ENCODE measurements at regions not wholly inside any gene's neighbourhood (a gene's known extent, or its start where the extent isn't known, plus 50 kb on each side); places are given as distances from the start of the nearest gene placed in this dataset.
A peak's percentile ranks its signal among the peaks of the same experiment; 100 is the strongest.
"Not testable (repeated sequence)": the region's sequence is repeated elsewhere in the genome, so short reads cannot be mapped to it uniquely, and the experiment has no call there.

DNA sequence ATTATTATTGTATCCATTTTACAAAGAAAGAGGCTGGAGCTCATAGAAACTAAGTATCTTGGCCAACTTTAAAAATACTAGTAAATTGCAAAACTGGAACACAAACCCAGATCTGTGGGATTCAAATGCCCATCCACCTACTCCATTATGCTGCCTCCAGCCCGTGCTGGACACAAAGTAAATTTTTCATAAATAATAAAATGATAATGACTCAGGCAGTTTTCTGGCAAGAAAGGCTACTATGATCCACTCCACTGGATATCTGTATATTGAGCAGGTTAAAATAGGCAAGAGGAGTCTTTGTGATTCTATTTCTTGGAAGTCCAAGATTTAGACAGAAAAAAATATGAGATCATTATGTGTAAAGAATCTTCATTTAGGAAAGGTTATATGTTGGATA is 138.3 kb upstream of the DUSP10 start:
- peak; percentile 27 for DNase-seq (ENCODE audit: low read depth)

GRCh38 chr1:221878134-221878533 is 136.2 kb upstream of the DUSP10 start:
- peak; percentile 68 for DNase-seq (ENCODE audit: low read depth)

GRCh38 chr1:221877311-221877710 is 135.4 kb upstream of the DUSP10 start:
- DNase-seq (ENCODE audit: low read depth): no peak

DNA sequence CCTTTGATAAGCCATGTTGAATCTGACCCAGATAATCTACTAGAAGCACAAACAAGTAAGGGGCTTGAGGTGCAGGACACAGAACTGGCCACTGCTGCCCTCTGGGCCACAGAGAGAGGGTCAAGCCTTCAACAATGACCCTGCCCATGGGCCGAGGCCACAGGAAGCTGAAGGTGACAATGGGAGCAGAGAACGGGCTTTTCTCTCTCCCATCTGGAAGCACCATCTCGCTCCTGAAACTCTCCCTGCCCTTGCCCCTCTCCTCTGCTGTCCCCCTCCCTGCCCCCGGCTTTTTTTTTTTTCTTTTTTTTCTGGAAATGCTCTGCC is 133.1 kb upstream of the DUSP10 start:
- no peak for DNase-seq (ENCODE audit: low read depth)

GRCh38 chr1:221874285-221875003 is 132.6 kb upstream of the DUSP10 start:
- peak; percentile 70 for DNase-seq (ENCODE audit: low read depth)

- no peak for DNase-seq (ENCODE audit: low read depth)
These were observed 131.8 kb upstream of the DUSP10 start for GRCh38 chr1:221873673-221874072.

DNA sequence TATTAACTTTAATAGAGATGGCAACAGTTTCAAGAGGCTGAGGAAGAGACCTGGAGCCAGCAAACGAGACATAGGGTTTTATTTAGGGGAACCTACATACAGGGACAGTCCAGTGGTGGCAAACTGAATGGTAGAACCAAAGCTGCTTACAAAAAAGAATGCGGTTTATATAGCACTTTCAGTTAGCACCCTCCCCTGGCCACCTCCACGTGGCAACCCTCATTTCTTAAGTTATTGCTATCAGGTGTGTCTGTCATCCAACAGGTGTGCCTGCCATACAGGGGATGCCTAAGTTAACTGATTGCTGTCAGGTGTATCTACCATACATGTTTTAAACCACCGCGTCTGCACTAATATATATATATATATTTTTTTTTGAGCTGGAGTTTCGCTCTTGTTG is 129.2 kb upstream of the DUSP10 start:
- DNase-seq (ENCODE audit: low read depth): no peak

GRCh38 chr1:221869779-221870178 is 127.9 kb upstream of the DUSP10 start:
- peak; percentile 83 for DNase-seq (ENCODE audit: low read depth)

- DNase-seq (ENCODE audit: low read depth): peak; percentile 93
These were observed 126.9 kb upstream of the DUSP10 start for GRCh38 chr1:221868593-221869303.

- DNase-seq (ENCODE audit: low read depth): no peak
These were observed 125.1 kb upstream of the DUSP10 start for GRCh38 chr1:221867003-221867402.

GRCh38 chr1:221865808-221866207 is 123.9 kb upstream of the DUSP10 start:
- DNase-seq (ENCODE audit: low read depth): peak; percentile 59

DNA sequence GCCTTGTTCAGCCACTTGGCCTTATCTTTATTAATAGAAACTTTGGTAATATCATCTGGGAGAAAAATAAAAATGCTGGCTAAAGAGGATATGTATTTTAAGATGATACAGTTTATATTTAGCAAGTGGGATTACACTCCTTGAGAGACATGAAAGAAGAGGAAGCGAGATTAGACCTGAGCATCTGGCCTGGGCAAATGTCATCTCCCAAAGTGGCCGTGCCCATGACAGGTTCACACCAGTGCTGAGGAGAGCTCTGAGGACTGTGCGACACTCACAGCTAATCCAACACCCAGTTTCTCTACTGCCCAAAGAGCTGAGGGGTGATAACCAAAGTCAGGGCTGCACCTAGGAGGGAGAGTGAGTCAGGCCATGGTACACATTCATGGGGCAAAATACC is 121.7 kb upstream of the DUSP10 start:
- DNase-seq (ENCODE audit: low read depth): no peak

DNA sequence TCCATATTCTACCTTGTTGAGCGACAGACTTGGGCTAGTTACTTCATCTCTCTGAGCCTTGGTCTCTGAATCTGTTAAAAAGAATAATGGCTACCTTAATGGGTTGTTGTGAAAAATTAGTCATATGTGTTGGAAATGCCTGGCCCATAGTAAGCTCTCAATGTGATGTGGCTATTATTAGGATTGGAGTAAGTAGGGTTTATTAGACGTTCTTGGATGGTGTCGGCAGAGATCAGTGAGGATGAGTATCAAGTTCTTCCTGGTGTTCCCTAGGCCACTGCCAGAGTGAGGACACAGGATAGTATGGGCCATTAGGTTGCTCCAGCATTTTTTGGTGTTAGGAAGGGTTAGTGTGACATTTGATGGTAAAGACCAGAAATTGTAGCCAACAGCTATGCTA is 121.1 kb upstream of the DUSP10 start:
- DNase-seq (ENCODE audit: low read depth): no peak

GRCh38 chr1:221858818-221859611 is 117.1 kb upstream of the DUSP10 start:
- peak; percentile 95 for DNase-seq (ENCODE audit: low read depth)

DNA sequence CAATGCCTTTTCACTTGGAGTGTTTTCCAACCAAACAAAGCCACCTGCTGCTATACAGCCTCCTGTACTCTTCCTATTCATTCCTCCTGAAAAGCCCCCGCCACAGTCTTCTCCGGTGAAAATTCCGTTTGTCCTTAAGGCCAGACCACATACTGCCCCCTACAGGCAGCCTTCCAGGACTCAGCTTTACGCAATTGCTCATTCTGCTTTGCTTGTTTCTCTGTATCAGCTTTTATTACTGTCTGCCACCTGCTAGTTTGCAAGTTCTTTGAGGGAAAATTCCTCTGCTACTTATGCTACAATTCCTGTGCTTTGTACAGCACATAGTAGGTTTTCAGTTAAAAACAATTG is 115.2 kb upstream of the DUSP10 start:
- not testable (repeated sequence) for DNase-seq (ENCODE audit: low read depth)

DNA sequence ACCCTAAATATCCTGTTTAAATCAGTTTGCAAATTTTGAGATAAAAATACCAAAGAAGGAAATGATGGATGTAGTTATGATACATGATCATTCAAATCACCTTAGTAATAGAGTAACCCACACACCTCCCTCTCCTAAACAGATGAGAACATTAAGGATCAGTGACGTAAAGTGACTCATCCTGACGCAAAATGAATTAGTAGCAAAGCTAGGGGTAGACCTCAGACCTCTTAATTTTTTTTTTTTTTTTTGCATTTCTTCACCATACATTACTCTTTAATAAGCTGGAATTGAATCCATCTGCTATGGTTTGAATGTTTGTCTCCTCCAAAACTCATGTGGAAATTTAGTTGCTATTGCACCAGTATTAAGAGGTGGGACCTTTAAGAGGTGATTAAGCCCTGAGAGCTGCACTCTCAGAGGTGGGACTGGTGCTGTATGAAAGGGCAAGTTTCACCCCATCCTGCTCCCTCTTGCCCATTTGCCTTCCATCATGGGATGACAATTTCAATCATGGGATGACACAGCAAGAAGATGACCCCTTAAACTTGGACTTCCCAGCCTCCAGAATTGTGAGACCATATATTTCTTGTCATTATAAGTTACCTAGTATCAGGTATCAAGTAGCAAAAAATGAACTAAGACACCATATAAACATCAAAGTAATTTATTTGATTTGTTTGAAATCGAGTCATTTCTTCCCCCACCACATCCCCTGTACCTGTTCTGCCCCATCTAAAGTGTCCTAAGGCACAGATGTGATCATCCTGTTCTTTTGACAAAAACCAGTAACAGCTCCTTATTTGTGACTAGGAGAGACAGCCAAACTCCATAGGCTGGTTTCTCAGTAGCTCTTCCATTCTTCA is 114.6 kb upstream of the DUSP10 start:
- peak; percentile 92 for DNase-seq (ENCODE audit: low read depth)

DNA sequence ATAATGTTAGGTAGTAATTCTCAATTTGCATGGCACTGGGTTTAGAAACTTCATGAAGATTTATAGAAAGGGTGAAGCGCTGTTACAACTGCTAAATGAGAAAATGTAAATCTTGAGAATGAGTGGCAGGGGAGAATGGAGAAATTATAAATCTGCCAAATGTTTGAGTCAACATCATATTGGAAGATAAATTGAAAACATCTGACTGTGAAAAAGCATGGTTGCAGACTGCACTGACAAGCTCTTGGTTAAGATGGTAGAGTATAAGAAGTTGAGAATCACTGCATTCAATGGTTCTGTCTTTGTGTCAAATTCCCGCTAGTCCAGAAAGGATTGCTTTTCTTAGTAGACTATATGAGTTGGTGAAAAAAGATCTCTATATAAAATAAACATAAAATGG is 113.3 kb upstream of the DUSP10 start:
- DNase-seq (ENCODE audit: low read depth): no peak

DNA sequence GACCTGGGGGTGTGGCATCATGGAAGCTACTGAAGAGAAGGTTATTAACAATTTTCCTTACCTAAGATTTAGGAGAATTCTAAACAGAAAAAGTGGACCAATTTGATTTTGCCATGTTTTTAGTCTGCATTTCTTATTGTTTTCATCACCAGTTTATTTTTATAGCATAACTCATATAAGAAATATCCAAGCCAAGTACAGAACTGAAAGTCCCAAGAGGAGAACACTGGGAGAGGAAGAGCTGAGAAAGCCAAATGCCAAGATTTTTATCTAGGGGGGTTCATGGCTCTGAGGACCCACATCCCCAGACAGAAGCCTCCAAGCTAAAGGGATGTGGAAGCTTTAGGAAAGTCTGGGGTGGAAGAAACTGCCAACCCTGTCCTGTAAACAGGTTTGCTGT is 109.4 kb upstream of the DUSP10 start:
- DNase-seq (ENCODE audit: low read depth): no peak

DNA sequence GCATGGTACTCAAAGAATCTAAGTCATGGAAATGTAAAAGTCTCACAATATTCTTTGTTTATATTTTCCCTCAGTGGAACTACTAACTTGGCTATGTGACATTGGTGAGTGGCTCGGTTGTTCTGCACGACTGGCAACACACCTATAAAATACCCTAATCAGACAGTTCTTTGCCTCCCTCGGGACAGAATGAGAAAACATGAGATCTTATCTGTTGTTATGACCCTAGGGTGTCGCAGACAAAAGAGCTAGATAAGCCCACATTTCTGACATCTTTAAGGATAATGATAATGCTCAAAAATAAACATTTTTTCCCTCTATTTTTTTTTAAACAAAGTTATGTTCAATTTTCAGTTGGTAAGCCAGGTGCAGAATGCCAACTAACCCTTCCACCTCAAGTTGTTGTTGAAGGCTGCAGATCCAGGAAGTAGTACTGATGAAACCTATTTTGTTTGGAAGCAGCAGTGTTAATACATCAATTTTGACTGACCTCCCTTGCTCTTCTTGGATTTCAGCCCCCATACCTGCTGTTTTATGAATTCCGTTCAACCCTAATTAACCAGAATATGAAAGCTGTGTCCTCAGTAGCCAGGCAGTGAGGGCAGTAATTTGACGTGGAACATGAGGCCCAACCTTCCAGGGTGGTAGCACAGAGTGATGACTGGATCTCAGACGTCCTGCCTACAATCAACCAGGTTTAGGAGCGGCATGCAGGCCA is 108.7 kb upstream of the DUSP10 start:
- DNase-seq (ENCODE audit: low read depth): no peak

DNA sequence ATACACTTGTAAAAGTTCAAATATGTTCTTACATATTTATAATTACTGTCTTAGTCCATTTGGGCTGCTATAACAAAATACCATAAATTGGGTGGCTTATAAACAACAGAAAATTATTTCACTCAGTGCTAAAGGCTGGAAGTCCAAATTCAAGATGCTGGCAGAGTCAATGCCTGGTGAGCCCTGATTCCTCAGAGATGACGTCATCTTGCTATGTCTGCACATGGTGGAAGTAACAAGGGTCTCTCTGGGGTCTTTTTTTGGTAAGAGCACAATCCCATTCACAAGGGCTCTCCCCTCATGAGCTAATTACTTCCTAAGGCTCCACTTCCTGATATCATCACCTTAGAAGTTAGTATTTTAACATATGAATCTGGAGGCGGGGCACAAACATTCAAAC is 108.0 kb upstream of the DUSP10 start:
- no peak for DNase-seq (ENCODE audit: low read depth)

- no peak for DNase-seq (ENCODE audit: low read depth)
These were observed 107.2 kb upstream of the DUSP10 start for GRCh38 chr1:221849110-221849509.

- no peak for DNase-seq (ENCODE audit: low read depth)
These were observed 105.8 kb upstream of the DUSP10 start for GRCh38 chr1:221847676-221848075.
